Pons (tissue), 1 donor: ENCODE measurements at regions not wholly inside any gene's neighbourhood (a gene's known extent, or its start where the extent isn't known, plus 50 kb on each side); places are given as distances from the start of the nearest gene placed in this dataset.
A peak's percentile ranks its signal among the peaks of the same experiment; 100 is the strongest.
"Not testable (repeated sequence)": the region's sequence is repeated elsewhere in the genome, so short reads cannot be mapped to it uniquely, and the experiment has no call there.

ENCODE experiments used
- DNase-seq: peaks from one replicate; pipeline ENCODE4 v3.0.0-alpha.2; 2016; ENCODE audit warnings: low spot score

DNA sequence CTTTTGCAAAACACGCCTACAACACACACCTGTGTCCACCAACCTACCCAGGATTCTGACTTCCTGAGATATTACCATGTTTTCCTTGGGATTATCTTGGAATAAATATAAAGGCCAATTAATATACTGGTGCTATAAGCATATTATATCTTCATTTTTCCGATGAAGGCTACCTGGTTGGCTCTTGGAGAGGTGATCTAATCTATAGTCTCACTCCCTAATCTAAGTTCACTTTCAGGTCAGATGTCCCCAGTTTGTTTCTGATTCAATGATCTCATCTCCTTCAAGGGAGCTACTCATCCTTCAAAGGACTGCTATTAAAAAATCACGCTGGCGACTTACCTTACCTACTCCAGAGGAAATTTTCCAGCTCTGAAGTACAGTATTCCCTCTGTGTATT is 517.5 kb downstream of the KLF5 start:
- no peak for DNase-seq

DNA sequence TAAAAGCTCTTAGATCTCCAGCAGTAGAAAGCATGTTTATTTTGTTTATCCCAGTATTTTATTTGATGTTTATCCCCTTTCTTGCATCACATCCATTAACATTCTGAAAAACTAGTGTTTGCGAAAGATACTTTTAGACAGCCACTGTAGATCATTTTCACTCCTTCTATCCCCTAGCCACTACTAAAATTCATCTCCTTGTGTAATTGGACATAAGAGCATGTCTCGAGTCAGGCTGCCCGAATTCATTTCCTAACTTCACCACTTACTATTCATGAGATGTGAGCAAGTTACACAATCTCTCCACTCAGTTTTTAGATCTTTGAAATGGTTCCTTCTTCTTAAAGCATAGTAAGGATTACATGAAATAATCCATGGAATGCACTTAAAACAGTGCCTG is 514.0 kb downstream of the KLF5 start:
- DNase-seq: no peak

DNA sequence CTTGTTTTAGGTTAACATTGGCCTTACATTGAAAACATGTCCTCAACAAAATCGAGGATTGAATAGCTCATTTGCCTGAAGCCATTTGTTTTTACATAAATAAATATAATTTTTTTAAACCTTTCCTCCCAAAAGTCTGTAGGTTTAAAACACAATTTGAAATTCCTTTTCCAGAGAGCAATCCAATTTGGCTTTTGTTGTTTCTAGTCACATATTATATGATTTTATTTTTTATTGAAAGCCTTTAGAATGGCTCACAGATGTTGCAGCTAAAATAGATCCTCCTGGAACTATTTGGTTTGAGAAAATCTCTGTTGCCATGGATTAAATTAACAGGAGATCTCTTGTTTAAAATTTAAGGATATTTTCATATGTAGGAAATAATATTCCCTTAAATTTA is 512.6 kb downstream of the KLF5 start:
- no peak for DNase-seq

DNA sequence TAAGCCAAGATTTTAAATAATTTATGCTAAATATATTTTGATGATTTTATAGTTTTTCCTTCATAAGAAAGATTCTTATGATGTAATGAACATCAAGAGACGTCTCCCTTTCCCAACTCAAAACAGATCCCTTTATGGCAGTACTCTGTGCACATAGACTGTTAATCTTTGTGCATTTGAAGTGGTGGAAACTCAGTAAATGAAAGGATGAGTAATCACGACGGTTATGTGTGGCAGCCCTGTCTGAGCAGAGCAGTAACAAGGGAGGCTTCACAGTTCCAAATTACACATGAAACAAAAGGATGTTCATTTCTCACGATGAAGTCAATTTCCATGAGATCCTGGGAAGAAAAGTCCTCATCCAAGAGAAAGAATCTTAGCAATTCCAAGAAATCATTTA is 498.1 kb downstream of the KLF5 start:
- DNase-seq: peak; percentile 8

DNA sequence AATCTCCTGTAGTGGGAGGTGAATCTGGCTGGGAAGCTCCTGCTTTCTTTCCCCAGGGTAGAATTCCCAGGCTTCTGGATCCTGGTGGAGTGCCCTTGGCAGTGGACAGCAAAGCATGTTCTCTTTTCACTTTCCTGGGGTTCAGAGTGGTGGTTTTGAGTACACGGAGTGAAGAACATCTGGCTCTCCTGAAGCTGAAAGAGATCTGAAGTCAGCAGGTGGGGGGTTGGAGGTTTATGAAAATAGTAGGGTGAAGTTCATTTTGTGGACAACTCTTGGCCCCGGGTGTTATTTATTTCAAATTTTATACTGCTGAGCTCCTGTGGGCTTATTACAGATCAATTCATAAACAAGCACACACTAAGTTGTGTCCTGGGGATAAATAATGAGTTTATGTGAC is 497.3 kb downstream of the KLF5 start:
- DNase-seq: no peak

DNA sequence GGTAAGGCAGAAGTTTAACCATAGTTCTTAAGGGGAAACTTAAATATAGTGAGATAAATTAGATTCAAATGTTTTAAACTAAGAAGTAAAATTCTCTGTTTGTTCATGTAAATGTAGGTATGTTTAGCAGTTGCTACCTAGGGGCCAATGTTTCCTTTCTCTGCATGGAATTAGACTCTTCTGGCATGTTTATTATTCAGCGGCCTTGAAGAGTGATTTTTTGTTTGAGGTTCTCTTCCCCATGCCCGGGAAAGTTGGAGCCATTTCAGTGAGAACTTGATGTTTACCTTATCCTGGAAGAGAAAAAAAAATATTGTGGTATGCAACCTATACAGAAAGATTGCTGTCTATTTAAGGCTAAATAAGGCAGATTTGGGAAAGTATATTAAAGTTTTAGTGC is 492.9 kb downstream of the KLF5 start:
- DNase-seq: no peak

- DNase-seq: no peak
These were observed 490.9 kb downstream of the KLF5 start for GRCh38 chr13:73549717-73550116.

GRCh38 chr13:73548449-73548848 is 489.6 kb downstream of the KLF5 start:
- no peak for DNase-seq

- no peak for DNase-seq
These were observed 488.4 kb downstream of the KLF5 start for GRCh38 chr13:73547239-73547638.

DNA sequence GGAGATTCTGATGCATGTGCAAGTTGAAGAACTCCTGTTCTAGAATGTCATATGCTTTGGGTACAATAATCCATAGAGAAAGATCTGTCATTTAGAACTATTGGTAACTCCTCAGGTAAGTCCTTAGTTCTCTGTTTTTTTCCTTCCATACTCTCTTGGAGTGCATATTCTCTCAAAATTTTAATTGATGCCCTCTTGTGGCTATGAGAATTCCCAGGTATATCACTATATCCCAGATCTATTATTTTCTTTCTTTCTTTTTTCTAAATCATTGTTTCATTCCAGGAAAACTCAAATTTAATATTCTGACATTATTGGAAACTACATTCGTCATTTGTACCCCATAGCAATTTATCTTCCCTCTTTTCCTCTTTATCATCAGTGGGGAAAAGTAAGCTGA is 485.4 kb downstream of the KLF5 start:
- no peak for DNase-seq

DNA sequence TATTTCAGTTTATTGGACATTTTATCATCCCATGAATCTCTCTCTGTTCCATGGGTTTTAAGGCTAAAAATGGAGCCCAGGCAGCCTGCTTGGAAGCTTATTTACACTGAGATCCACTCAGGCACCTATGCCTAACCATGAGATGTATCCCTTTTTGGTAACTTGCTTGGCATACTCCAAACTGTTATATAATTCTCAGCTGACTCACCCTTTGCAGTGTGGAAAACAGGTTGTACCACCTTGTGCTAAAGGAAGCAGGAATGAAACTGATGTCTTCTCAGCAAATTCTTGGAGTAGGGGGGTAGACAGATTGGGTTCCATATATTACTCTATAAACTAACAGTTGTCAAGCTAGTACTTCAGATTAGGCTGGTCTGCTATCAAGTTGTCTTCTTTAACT is 483.6 kb downstream of the KLF5 start:
- DNase-seq: no peak

GRCh38 chr13:73536865-73537264 is 478.1 kb downstream of the KLF5 start:
- no peak for DNase-seq

GRCh38 chr13:73535341-73535740 is 476.5 kb downstream of the KLF5 start:
- no peak for DNase-seq

GRCh38 chr13:73532987-73533510 is 474.2 kb downstream of the KLF5 start:
- DNase-seq: no peak

- no peak for DNase-seq
These were observed 473.8 kb downstream of the KLF5 start for GRCh38 chr13:73532582-73532981.

DNA sequence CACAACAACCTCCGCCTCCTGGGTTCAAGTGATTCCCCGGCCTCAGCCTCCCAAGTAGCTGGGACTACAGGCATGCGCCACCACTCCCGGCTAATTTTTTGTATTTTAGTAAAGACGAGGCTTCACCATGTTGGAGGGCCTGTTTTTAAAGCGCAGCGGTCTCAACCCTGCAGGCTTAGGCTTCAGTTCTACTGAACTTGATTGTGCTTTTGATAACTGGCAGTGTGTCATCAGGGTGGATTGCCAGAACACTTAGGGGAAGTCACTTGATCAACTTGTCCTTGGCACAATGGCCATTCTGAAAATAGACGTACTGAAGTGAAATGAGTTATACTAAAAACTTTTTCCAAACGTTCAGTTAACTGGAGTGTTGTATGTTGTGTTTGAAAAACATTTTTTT is 472.2 kb downstream of the KLF5 start:
- no peak for DNase-seq

- no peak for DNase-seq
These were observed 464.1 kb downstream of the KLF5 start for GRCh38 chr13:73522937-73523336.

- DNase-seq: no peak
These were observed 463.2 kb downstream of the KLF5 start for GRCh38 chr13:73521985-73522524.

DNA sequence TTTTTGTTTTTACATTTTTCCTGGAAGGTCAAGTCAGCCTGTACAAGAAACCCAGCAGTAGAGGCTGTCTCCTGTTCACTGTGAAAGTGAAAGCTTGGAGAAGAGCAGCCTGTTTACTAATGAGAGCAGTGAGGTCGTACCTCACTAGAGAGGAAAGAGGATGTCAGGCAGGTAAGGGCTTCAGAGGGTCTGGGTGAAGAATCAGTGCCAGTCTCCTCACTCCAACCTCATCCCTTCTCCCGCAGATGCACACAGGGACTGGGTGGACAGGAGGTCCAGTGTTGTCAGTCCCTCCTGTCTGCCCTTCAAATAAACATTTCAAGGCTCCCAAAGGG is 462.5 kb downstream of the KLF5 start:
- no peak for DNase-seq

- DNase-seq: no peak
These were observed 461.9 kb downstream of the KLF5 start for GRCh38 chr13:73520566-73521289.

GRCh38 chr13:73520135-73520534 is 461.3 kb downstream of the KLF5 start:
- not testable (repeated sequence) for DNase-seq

DNA sequence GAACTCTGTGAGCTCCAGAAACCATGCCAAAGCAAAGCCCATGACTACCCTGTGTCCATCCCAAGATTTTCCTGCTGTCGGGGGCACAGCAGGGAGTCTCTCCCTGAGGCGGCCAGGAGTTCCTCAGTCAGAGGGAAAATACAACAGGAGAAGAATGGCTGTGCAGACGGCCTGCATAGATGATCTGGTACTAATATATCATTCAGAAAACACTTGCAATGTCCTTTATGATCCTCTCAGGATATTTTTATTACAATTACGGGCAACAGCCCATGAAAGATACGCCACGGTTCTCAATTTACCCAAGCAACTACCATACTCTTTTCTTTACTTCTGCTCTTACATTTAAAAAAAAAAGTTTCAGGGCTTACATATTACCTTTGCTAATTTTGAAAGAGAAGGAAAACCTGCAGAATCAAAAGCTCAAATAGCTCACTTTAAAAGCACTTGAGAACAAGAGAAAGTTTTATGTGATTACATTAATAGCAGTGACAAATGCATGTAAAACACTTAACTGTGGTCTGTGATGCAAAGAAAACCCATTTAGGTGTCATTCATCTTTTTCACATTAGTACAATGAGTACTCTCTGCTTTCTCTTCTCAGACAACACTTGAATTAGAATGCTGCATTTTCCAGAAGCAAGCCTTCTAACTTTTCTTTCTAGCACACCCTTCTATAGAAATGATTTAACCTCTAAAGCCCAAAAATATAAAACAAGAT is 460.8 kb downstream of the KLF5 start:
- no peak for DNase-seq

- no peak for DNase-seq
These were observed 459.0 kb downstream of the KLF5 start for GRCh38 chr13:73517766-73518165.
